ENCODE measurements at regions not wholly inside any gene's neighbourhood (a gene's known extent, or its start where the extent isn't known, plus 50 kb on each side); places are given as distances from the start of the nearest gene placed in this dataset.
"Not testable (repeated sequence)": the region's sequence is repeated elsewhere in the genome, so short reads cannot be mapped to it uniquely, and the experiment has no call there.

DNA sequence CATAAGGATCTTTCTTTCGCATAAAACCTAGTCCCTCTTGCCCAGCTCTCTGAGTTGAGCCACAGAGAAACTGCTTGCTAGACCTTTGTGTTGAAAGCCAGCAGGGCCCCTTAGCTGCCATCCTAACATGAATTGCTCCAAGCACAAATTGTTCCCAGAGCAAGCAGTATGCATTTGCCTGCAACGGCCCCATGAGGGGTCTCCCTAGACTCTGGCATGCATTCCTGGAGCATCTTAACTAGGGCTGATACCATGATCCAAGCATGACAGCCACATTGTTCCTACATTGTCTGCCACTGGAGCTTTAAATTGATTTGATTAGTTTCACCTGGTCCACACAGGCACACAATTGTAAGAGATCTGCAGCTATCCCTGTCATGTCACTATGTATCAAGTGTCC is 428.1 kb downstream of the TAFA4 start:
- Mint-ChIP-seq H3K4me3 (no peak overlapping the region), H3K36me3 (ENCODE audit: low read depth) (no peaks in the 10 kb centered on the region), H3K27me3 (no peaks in the 10 kb centered on the region), H3K4me1 (no peaks in the 10 kb centered on the region), H3K9me3 (peaks cover 4% of the 10 kb centered on the region), H3K27ac (no peak overlapping the region)
- ATAC-seq (replicated peaks), result no peak

DNA sequence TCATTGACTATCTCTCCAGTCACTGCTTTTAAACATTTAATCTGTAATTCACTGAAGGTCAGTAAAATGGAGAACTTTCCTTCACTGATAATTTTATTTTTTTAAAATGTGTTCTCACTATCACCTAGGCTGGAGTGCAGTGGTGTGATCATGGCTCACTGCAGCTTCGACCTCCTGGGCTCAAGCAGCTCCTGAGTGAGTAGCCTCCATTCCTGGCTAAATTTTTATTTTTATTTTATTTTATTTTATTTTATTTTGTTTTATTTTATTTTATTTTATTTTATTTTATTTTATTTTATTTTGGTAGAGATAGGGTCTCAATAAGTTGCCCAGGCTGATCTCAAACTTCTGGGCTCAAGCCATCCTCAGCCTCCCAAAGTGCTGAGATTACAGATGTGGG is 446.5 kb downstream of the TAFA4 start:
- ATAC-seq (replicated peaks); H3K27ac Mint-ChIP-seq; H3K36me3 Mint-ChIP-seq (ENCODE audit: low read depth); H3K4me1 Mint-ChIP-seq; H3K4me3 Mint-ChIP-seq; H3K9me3 Mint-ChIP-seq; H3K27me3 Mint-ChIP-seq: not testable (repeated sequence)

DNA sequence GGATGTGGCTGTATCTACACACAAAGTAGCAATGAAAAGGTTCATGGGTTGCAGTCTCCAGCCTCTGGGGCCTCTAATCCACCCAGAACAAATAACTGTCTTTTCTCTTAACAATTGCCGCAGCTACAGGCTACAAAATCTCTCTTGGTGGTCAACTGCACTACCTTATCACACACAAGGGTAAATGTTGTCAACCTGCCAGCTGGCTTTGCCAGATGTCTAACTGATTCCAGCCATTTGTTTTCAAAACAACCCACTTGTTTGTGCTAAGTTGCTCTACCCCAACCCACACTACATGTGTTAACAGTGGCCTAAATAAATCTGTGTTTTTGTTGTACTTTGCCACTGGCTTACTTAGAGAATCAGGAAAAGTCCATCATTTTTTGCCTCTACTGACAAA is 447.3 kb downstream of the TAFA4 start:
- Mint-ChIP-seq H3K27me3 (no peaks in the 10 kb centered on the region), H3K4me3 (no peak overlapping the region), H3K9me3 (peaks cover 4% of the 10 kb centered on the region), H3K4me1 (no peaks in the 10 kb centered on the region), H3K36me3 (ENCODE audit: low read depth) (no peaks in the 10 kb centered on the region), H3K27ac (no peak overlapping the region)
- ATAC-seq (replicated peaks), result no peak

GRCh38 chr3:68483601-68484000 is 448.7 kb downstream of the TAFA4 start:
- Mint-ChIP-seq H3K4me3 (no peak overlapping the region), H3K27me3 (no peaks in the 10 kb centered on the region), H3K4me1 (no peaks in the 10 kb centered on the region), H3K9me3 (peaks cover 4% of the 10 kb centered on the region), H3K27ac (no peak overlapping the region), H3K36me3 (ENCODE audit: low read depth) (no peaks in the 10 kb centered on the region)
- no peak for ATAC-seq (replicated peaks)

GRCh38 chr3:68483041-68483440 is 449.3 kb downstream of the TAFA4 start:
- no peak overlapping the region for H3K4me3 Mint-ChIP-seq
- H3K27me3 Mint-ChIP-seq, result no peaks in the 10 kb centered on the region
- no peak for ATAC-seq (replicated peaks)
- no peaks in the 10 kb centered on the region for H3K4me1 Mint-ChIP-seq
- no peaks in the 10 kb centered on the region for H3K36me3 Mint-ChIP-seq (ENCODE audit: low read depth)
- no peak overlapping the region for H3K27ac Mint-ChIP-seq
- H3K9me3 Mint-ChIP-seq, result peaks cover 4% of the 10 kb centered on the region

DNA sequence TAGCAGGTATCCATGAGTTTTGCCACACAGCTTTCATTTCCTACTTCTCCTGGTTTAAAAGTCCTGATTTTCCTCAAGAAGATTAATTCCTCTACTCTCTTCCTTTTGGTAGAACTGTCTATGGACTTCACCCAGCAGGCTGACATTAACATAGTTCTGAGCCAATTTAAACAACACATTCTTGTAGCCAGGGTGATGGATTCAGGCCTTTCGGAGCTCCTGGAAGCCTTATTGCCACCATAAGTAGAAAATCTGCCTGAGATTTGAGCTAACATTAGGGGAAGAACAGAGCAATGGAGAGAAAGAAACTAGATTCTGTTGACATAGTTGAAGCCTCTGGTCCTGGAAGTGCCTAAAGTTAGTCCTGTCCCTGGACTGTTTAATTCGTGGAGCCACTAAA is 449.8 kb downstream of the TAFA4 start:
- H3K27ac Mint-ChIP-seq, result no peak overlapping the region
- H3K4me1 Mint-ChIP-seq, result no peaks in the 10 kb centered on the region
- no peak for ATAC-seq (replicated peaks)
- no peaks in the 10 kb centered on the region for H3K27me3 Mint-ChIP-seq
- H3K9me3 Mint-ChIP-seq, result peaks cover 4% of the 10 kb centered on the region
- no peaks in the 10 kb centered on the region for H3K36me3 Mint-ChIP-seq (ENCODE audit: low read depth)
- H3K4me3 Mint-ChIP-seq, result no peak overlapping the region

DNA sequence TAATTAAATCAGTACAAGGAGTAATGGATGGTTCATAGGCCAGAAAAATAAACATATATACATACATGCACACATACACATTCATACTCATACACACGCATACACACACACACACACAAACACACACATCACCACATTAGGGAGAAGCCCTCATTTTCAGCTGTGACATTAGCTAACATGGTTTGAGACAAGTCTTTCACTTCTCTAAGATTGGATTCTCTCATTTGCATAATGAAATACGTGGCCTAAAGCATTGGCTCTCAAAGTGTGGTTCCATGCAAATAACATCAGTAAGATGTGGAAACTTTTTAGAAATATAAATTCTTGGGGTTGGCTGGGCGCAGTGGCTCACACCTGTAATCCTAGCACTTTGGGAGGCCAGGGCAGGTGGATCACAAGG is 452.6 kb downstream of the TAFA4 start:
- Mint-ChIP-seq H3K4me3 (no peak overlapping the region), H3K4me1 (no peaks in the 10 kb centered on the region), H3K36me3 (ENCODE audit: low read depth) (no peaks in the 10 kb centered on the region), H3K27me3 (no peaks in the 10 kb centered on the region), H3K9me3 (peaks cover 4% of the 10 kb centered on the region), H3K27ac (no peak overlapping the region)
- no peak for ATAC-seq (replicated peaks)

DNA sequence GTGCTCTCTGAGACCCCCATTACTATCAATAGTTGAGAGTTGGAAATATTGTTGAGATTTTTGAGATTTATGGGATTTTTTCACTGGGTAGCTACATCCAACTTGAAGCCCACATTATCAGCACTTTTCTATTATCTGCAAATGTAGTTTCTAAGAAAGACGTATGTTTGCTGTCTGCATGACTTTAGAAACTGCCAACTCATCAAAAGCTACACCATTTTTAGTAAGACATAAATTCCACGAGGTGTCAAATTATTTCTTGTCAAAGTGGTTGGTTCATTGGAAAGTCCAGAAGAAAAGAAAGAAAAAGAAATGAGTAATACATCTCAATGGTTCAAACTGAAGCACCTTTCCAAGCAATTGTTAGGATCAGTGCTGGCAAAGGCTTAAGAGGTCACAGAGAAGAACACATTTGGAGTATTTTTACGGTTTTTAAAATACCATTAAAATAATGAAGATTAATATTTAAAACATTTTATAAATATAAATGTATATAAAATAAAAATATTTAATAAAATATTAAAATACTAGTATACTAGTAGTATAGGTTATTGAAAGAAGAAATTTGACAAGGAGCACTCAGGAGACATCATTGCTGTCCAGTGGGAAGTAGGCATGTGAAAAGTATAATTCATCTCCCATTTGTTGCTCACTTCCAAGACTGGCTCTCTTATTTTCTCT is 463.5 kb downstream of the TAFA4 start:
- H3K9me3 Mint-ChIP-seq, result no peaks in the 10 kb centered on the region
- H3K27me3 Mint-ChIP-seq, result no peaks in the 10 kb centered on the region
- no peaks in the 10 kb centered on the region for H3K36me3 Mint-ChIP-seq (ENCODE audit: low read depth)
- ATAC-seq (replicated peaks), result no peak
- H3K4me3 Mint-ChIP-seq, result no peak overlapping the region
- no peaks in the 10 kb centered on the region for H3K4me1 Mint-ChIP-seq
- no peak overlapping the region for H3K27ac Mint-ChIP-seq

DNA sequence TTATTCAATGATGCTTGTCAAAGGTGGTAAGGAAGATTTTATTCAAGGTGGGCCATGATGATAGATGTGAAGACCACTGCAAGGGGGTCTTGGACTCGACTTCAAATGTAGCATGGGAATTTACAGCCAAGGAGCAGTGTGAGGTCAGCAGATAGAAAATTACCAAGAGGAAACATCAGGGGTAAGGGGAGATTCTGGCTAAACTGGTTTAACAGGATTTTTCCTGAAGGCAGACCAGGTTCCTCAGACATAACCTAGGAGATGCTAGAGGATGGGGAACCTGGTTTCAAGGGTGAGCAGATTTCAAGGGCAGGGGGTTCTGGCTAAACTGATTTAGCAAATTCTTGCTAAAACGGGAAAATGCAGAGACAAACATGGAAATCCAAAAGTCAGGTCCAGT is 464.9 kb downstream of the TAFA4 start:
- no peak for ATAC-seq (replicated peaks)
- Mint-ChIP-seq H3K27ac (no peak overlapping the region), H3K27me3 (no peaks in the 10 kb centered on the region), H3K4me3 (no peak overlapping the region), H3K4me1 (no peaks in the 10 kb centered on the region), H3K9me3 (no peaks in the 10 kb centered on the region), H3K36me3 (ENCODE audit: low read depth) (no peaks in the 10 kb centered on the region)

GRCh38 chr3:68458581-68458980 is 473.8 kb downstream of the TAFA4 start:
- no peak overlapping the region for H3K27ac Mint-ChIP-seq
- H3K4me1 Mint-ChIP-seq, result no peaks in the 10 kb centered on the region
- H3K9me3 Mint-ChIP-seq, result peaks cover 9% of the 10 kb centered on the region
- no peak overlapping the region for H3K4me3 Mint-ChIP-seq
- H3K36me3 Mint-ChIP-seq (ENCODE audit: low read depth), result no peaks in the 10 kb centered on the region
- H3K27me3 Mint-ChIP-seq, result no peaks in the 10 kb centered on the region
- ATAC-seq (replicated peaks), result no peak

DNA sequence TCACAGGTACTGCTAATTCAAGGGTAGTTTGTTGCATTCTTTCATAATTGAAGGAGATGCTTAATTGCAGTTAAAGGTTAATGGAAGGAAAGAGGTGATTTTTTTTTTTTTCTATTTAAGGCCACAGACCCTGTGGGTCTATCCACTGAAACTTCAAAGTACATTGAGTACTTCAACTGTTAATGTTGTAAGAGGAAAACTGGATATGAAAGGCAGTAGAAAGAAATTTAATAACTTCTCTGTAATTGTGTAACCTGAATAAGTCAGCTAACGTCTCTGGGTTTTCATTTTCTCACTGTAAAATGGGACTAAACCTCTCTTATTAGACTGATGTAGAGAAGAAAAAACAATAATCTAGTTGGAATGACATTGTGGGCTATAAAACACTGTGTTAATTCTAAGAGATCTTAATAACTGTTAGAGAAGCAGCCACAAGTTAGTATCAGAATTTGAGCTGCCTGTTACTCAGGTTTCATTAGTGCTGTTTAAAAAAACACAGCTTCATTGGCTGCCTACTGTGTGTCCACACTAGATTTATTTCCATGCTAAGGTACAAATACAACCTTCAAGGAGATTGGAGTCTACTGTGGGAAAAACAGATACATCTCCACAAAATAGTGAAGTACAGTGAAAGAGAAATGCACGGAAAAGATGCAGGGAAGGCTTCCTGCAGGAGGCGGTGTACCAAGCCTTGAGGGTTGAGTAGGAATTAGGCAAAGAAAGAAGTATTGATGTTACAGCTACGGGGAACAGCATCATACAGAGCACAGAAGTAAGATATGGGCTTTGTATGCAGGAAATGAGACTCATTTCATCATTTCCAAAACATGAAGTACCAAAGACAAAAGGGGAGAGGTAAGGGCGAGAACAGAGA is 483.6 kb downstream of the TAFA4 start:
- H3K4me3 Mint-ChIP-seq, result no peak overlapping the region
- H3K4me1 Mint-ChIP-seq, result no peaks in the 10 kb centered on the region
- ATAC-seq (replicated peaks), result no peak
- H3K27ac Mint-ChIP-seq, result no peak overlapping the region
- no peaks in the 10 kb centered on the region for H3K36me3 Mint-ChIP-seq (ENCODE audit: low read depth)
- peaks cover 10% of the 10 kb centered on the region for H3K9me3 Mint-ChIP-seq
- H3K27me3 Mint-ChIP-seq, result no peaks in the 10 kb centered on the region

DNA sequence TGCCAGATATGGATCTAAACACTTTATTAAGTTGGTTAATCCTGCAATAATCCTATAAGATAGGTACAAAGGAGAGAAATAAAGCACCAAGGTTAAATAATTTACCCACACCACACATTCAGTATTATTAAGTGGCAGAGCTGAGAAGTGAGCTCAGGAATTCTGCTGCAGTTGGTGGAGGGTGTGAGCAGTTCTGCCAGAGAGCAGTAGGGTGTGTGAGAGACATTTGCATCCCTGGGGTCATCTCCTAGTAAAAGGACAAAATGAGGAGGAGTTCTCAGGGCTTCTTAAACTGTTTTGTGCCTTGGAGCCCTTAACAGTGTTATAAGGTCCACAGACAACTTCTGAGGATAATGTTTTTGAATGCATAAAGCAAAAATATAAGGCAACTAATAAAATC is 484.5 kb downstream of the TAFA4 start:
- Mint-ChIP-seq H3K4me3 (no peak overlapping the region), H3K9me3 (peaks cover 10% of the 10 kb centered on the region), H3K4me1 (no peaks in the 10 kb centered on the region), H3K27ac (no peak overlapping the region), H3K36me3 (ENCODE audit: low read depth) (no peaks in the 10 kb centered on the region), H3K27me3 (no peaks in the 10 kb centered on the region)
- ATAC-seq (replicated peaks), result no peak

DNA sequence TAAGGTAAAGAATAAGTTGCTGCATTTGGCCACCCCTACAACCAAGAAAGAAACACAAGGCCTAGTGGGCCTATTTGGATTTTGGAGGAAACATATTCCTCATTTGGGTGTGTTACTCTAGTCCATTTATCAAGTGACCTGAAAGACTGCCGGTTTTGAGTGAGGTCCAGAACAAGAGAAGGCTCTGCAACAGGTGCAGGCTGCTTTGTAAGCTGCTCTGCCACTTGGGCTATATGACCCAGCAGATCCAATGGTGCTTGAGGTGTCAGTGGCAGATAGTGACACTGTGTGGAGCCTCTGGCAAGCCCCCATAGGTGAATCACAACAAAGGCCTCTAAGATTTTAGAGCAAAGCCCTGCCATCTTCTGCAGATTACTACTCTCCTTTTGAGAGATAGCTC is 491.3 kb downstream of the TAFA4 start:
- Mint-ChIP-seq H3K4me1 (no peaks in the 10 kb centered on the region), H3K27ac (no peak overlapping the region), H3K4me3 (no peak overlapping the region), H3K9me3 (peaks cover 4% of the 10 kb centered on the region), H3K27me3 (no peaks in the 10 kb centered on the region), H3K36me3 (ENCODE audit: low read depth) (no peaks in the 10 kb centered on the region)
- ATAC-seq (replicated peaks), result no peak

GRCh38 chr3:68436619-68437401 is 495.5 kb downstream of the TAFA4 start:
- no peak for ATAC-seq (replicated peaks)
- H3K27ac Mint-ChIP-seq, result no peak overlapping the region
- no peaks in the 10 kb centered on the region for H3K27me3 Mint-ChIP-seq
- peaks cover 4% of the 10 kb centered on the region for H3K9me3 Mint-ChIP-seq
- H3K36me3 Mint-ChIP-seq (ENCODE audit: low read depth), result no peaks in the 10 kb centered on the region
- H3K4me1 Mint-ChIP-seq, result no peaks in the 10 kb centered on the region
- H3K4me3 Mint-ChIP-seq, result no peak overlapping the region

DNA sequence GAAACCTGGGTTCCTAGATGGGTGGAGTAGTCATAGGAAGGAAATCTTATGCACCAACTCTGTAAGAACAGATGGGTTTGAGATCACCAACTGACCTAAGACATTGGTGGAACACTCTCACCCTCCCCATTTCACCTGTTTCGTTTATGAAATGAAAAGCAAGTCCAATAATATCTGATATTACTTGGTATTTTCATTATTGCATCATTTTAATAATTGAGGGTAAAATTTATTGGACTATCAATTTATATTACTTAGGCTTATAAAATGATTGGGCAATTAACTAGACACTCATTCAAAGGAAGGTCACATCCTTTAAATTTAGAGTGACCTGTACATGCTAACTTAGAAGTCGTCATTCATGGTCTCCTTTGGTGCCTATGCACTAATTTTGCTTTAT is 503.9 kb downstream of the TAFA4 start:
- no peaks in the 10 kb centered on the region for H3K27me3 Mint-ChIP-seq
- H3K9me3 Mint-ChIP-seq, result no peaks in the 10 kb centered on the region
- no peak overlapping the region for H3K4me3 Mint-ChIP-seq
- H3K36me3 Mint-ChIP-seq (ENCODE audit: low read depth), result no peaks in the 10 kb centered on the region
- H3K4me1 Mint-ChIP-seq, result no peaks in the 10 kb centered on the region
- no peak for ATAC-seq (replicated peaks)
- no peak overlapping the region for H3K27ac Mint-ChIP-seq

Data from activated T-helper 17 cell treated with anti-CD3 and anti-CD28 coated beads, Interleukin-2, amount 50 U/mL, for 72 hours (primary cell).